Nephron (organoid): ENCODE measurements at regions not wholly inside any gene's neighbourhood (a gene's known extent, or its start where the extent isn't known, plus 50 kb on each side); places are given as distances from the start of the nearest gene placed in this dataset.
"Not testable (repeated sequence)": the region's sequence is repeated elsewhere in the genome, so short reads cannot be mapped to it uniquely, and the experiment has no call there.

Experiments
- H3K27ac Mint-ChIP-seq, 3 experiments: 2 replicates each; pipeline ENCODE4 v1.8.0; 2020; ENCODE audit warnings: mixed read lengths in 3 of 3, mild to moderate bottlenecking in 2 of 3, moderate library complexity in 1 of 3
- H3K27me3 Mint-ChIP-seq: 2 replicates; pipeline ENCODE4 v1.8.0; 2021; ENCODE audit warnings: low read depth, mild to moderate bottlenecking, moderate library complexity, mixed read lengths
- H3K36me3 Mint-ChIP-seq: 2 replicates; pipeline ENCODE4 v1.8.0; 2020; ENCODE audit warnings: low read depth, mixed read lengths
- H3K4me1 Mint-ChIP-seq: 2 replicates; pipeline ENCODE4 v1.8.0; 2020; ENCODE audit warnings: mixed read lengths
- H3K4me3 Mint-ChIP-seq, 3 experiments: 2 replicates each; pipeline ENCODE4 v1.8.0; 2020; ENCODE audit warnings: mild to moderate bottlenecking in 3 of 3, mixed read lengths in 3 of 3, moderate library complexity in 2 of 3
- H3K9me3 Mint-ChIP-seq: 2 replicates; pipeline ENCODE4 v1.8.0; 2020; ENCODE audit warnings: mixed read lengths
- TF ChIP-seq, protein P1 (sequence below), 3 experiments: fragments of 200-600 bp; sonication (generic); IDR thresholded peaks; one replicate each; pipeline ENCODE4 v1.5.0; 2021; ENCODE audit warnings: antibody characterized with exemption in 3 of 3; ENCODE audit not compliant: unreplicated experiment in 3 of 3

DNA sequence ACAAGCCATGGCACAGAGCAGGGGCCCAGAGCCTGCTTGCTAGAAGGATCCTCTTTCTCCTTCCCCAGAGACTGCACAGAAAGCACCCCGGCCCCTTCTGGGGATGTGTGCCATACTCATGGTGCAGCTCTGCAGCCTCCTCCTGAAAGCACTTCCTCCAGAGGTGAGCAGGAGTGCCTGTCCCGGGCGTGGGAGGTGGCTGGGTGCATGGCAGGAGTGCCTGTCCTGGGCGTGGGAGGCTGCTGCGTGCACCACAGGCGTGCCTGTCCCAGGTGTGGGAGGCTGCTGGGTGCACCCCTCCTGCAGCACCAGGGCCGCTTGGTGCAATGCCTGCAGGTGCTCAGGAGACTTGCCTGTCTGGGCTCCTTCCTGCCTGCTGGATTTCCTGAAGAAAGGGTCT is 913.3 kb downstream of the UQCRFS1 start:
- TF ChIP-seq, protein P1, sequence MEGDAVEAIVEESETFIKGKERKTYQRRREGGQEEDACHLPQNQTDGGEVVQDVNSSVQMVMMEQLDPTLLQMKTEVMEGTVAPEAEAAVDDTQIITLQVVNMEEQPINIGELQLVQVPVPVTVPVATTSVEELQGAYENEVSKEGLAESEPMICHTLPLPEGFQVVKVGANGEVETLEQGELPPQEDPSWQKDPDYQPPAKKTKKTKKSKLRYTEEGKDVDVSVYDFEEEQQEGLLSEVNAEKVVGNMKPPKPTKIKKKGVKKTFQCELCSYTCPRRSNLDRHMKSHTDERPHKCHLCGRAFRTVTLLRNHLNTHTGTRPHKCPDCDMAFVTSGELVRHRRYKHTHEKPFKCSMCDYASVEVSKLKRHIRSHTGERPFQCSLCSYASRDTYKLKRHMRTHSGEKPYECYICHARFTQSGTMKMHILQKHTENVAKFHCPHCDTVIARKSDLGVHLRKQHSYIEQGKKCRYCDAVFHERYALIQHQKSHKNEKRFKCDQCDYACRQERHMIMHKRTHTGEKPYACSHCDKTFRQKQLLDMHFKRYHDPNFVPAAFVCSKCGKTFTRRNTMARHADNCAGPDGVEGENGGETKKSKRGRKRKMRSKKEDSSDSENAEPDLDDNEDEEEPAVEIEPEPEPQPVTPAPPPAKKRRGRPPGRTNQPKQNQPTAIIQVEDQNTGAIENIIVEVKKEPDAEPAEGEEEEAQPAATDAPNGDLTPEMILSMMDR (IDR thresholded peaks at IDR 0.05; ENCODE audit: unreplicated experiment in 3 of 3) = no peak
- H3K9me3 Mint-ChIP-seq = no peaks in the 10 kb centered on the region
- no peak overlapping the region for H3K27ac Mint-ChIP-seq
- H3K36me3 Mint-ChIP-seq = no peaks in the 10 kb centered on the region
- H3K27me3 Mint-ChIP-seq = peaks cover 19% of the 10 kb centered on the region
- H3K4me3 Mint-ChIP-seq = no peak overlapping the region
- peaks cover 29% of the 10 kb centered on the region for H3K4me1 Mint-ChIP-seq

DNA sequence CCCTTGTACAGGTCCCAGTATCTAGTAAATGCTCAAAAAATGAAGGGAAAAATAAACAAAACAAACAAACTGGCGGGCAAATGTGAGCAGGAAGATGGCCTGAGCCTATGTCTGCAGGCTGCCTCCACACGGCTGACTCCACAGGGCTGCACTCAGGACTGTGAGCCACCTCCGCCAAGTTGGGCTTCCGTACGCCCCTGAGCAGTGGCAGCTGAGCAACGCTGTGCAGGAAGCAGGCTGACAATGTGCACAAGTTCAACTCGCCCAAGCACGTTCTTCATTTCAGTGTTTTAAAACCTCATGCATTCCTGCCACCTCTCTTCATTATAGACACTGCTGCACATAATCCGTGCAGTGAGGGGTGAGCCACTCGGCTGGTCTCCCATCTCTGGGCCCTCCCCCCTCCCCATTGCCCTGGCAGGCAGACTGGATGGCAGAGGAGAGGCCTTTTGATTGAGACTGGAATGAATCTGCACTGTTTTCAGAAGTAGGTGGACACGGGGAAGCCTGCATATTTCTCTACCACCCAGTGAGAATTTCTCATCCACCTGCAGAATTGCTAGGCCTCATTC is 915.3 kb downstream of the UQCRFS1 start:
- Mint-ChIP-seq H3K27ac (peak overlapping the region in 2 of 3 experiments; percentile 40 to 50), H3K27me3 (peaks cover 11% of the 10 kb centered on the region), H3K4me3 (no peak overlapping the region), H3K9me3 (no peaks in the 10 kb centered on the region), H3K36me3 (no peaks in the 10 kb centered on the region), H3K4me1 (peaks cover 37% of the 10 kb centered on the region)
- TF ChIP-seq, protein P1 (IDR thresholded peaks at IDR 0.05; ENCODE audit: unreplicated experiment in 3 of 3) = no peak

DNA sequence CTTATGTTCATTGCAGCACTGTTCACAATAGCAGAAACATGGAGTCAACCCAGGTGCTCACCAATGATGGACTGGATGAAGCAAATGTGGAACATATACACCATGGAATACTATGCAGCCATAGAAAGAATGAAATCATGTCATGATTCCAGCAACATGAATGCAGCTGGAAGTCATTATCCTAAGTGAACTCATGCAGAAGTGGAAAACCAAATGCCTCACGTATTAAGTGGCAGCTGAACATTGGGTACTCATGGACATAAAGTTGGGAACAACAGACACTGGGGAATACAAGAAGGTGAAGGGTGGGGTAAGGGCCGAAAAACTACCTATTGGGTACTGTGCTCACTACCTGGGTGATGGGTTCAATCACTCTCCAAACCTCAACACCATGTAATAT is 915.9 kb downstream of the UQCRFS1 start:
- no peaks in the 10 kb centered on the region for H3K9me3 Mint-ChIP-seq
- no peaks in the 10 kb centered on the region for H3K36me3 Mint-ChIP-seq
- TF ChIP-seq, protein P1 (IDR thresholded peaks at IDR 0.05; ENCODE audit: unreplicated experiment in 3 of 3) = no peak
- H3K27me3 Mint-ChIP-seq = peaks cover 11% of the 10 kb centered on the region
- no peak overlapping the region for H3K27ac Mint-ChIP-seq
- H3K4me3 Mint-ChIP-seq = no peak overlapping the region
- peaks cover 38% of the 10 kb centered on the region for H3K4me1 Mint-ChIP-seq

DNA sequence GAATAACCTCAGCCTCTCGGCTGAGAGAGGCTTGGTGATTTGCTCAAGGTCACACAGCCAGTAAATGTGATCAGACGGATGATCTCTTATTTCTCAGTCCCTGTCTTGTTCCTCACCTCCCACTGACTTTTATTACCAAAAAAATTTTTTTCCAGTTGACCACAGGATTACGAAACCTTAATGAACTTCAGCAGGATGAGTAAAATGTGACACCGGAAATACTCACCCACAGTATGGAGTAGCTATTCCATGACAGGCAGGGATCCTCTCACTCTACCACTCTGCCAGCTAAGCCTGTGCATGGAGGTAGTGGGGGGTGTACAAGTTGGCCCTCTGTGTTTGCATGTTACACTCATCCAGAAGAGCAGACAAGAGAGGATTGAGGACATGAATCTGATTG is 916.4 kb downstream of the UQCRFS1 start:
- Mint-ChIP-seq H3K4me1 (peaks cover 38% of the 10 kb centered on the region), H3K36me3 (no peaks in the 10 kb centered on the region), H3K4me3 (no peak overlapping the region), H3K9me3 (no peaks in the 10 kb centered on the region), H3K27ac (no peak overlapping the region), H3K27me3 (peaks cover 11% of the 10 kb centered on the region)
- TF ChIP-seq, protein P1 (IDR thresholded peaks at IDR 0.05; ENCODE audit: unreplicated experiment in 3 of 3) = no peak

DNA sequence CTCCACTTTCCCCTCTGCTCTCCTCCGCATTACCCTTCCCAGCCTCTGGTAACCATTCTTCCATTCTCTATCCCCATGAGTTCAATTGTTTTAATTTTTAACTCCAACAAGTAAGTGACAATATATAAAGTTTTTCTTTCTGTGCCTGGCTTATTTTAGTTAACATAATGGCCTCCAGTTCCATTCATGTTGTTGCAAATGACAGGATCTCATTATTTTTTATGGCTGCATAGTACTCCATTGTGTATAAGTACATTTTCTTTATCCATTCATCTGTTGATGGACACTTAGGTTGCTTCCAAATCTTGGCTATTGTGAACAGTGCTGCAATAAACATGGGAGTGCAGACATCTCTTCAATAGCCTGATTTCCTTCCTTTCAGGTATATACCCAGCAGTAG is 918.0 kb downstream of the UQCRFS1 start:
- not testable (repeated sequence) for H3K9me3 Mint-ChIP-seq, H3K27me3 Mint-ChIP-seq, H3K36me3 Mint-ChIP-seq, H3K4me3 Mint-ChIP-seq, H3K27ac Mint-ChIP-seq
- H3K4me1 Mint-ChIP-seq = peaks cover 45% of the 10 kb centered on the region

DNA sequence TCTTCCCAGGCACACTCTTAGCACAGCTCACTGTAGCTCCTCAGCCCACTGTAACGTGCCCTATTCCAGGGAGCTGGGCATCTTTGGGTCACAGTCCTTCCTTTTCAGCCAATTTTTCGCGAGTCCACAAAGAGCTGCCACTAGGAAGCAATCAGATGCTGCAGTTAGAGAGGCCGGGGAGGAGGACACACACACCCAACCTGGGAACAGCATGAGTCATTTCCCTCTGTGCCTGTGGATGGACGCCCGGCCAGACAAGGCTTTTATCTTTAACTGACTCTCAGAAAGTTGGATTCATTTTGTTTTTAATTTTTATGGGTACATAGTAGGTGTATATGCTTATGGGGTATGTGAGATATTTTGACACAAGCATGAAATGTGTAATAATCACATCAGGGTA is 918.6 kb downstream of the UQCRFS1 start:
- H3K9me3 Mint-ChIP-seq = no peaks in the 10 kb centered on the region
- no peaks in the 10 kb centered on the region for H3K36me3 Mint-ChIP-seq
- peak overlapping the region in 1 of 3 experiments; percentile 48 for H3K27ac Mint-ChIP-seq
- TF ChIP-seq, protein P1 (IDR thresholded peaks at IDR 0.05; ENCODE audit: unreplicated experiment in 3 of 3) = no peak
- peaks cover 49% of the 10 kb centered on the region for H3K4me1 Mint-ChIP-seq
- peaks cover 7% of the 10 kb centered on the region for H3K27me3 Mint-ChIP-seq
- no peak overlapping the region for H3K4me3 Mint-ChIP-seq
